Right lobe of liver (tissue), 4 donors: ENCODE measurements at regions not wholly inside any gene's neighbourhood (a gene's known extent, or its start where the extent isn't known, plus 50 kb on each side); places are given as distances from the start of the nearest gene placed in this dataset.

Experiments used
- CTCF ChIP-seq, 4 donors: fragments of 200-600 bp in 3 of 4; fragments of 450-650 bp in 1 of 4; IDR thresholded peaks; one replicate each; pipeline versions ENCODE4 v1.5.1 to v1.8.0; 2016 to 2022; ENCODE audit warnings: antibody characterized with exemption in 4 of 4, mild to moderate bottlenecking in 2 of 4
- POLR2A ChIP-seq: fragments of 450-650 bp; IDR thresholded peaks from one replicate; pipeline ENCODE4 v1.6.1; 2017; ENCODE audit warnings: antibody characterized with exemption, mild to moderate bottlenecking
- donor health status: DM: no; HTN: no; CAD: no.
- donor health status: DM: no; HTN: no; CAD: no.
- donor health status: DM: no; HTN: yes; CAD: no.

- TF ChIP-seq POLR2A (no peak), CTCF (IDR thresholded peaks at IDR 0.05) (no peak)
These were observed 99.6 kb upstream of the TAF11L2 start for GRCh38 chr5:17398431-17398830.
